ENCODE measurements at regions not wholly inside any gene's neighbourhood (a gene's known extent, or its start where the extent isn't known, plus 50 kb on each side); places are given as distances from the start of the nearest gene placed in this dataset.

DNA sequence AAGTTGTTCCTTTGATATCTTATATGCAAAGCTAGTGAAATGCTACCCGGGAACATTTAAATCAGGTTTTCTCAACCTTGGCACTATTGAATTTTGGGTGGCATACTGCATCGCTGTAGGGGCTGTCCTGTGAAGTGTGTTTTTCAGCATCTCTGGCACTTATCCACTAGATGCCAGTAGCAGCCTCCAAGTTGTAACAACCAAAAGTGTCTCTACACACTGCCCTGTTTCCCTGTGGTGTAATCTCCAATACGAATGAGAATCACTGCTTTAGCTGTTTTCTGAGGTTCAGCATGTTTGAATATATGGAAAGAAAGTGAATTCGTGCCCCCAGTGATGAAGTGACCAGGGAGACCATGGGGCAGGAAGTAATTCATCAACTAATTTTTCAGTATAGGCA lies 551.6 kb upstream of the PRKX start:
- CTCF ChIA-PET = no interaction called here
- Mint-ChIP-seq H3K4me1 (ENCODE audit: low read depth) (no peaks in the 10 kb centered on the region), H3K36me3 (ENCODE audit: low read depth) (no peaks in the 10 kb centered on the region), H3K9me3 (no peaks in the 10 kb centered on the region), H3K27ac (no peak overlapping the region), H3K4me3 (no peak overlapping the region), H3K27me3 (ENCODE audit: low read depth) (no peaks in the 10 kb centered on the region)
- DNase-seq = no peak
- intact Hi-C loops (cut with micrococcal nuclease) = no loop called here

DNA sequence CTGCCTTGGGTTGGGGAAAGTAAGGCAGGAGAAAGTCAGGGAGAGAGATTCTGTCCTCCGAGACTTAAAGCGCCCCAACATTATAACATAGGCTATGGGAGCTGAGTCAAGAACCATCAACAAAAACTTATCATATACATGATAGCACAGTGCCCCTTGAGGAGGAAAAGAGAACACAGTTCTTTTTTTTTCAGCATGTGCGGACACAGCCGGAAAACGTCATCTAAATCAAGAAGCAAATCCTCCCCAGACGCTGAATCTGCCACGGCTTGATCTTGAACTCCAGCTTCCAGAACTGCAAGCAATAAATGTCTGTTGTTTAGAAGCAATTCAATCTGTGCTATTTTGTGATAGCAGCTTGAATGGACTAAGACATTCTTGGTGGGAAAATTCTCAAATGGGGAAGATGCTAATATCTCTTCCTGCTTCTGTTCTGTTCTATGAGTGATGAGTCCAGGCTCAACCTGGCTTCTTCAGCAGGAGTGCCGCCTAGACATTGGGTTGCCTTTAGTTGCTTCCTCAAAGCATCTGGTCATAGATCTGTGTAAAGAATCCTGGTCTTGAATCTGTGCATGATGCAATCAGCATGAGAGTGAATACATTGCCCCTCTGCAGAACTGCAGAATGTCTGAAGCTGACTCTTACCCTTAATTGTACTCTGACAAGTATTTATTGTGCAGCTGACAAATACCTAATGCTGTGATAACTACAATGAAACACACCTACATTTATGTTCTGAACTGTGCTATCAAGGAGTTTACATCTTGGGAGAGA lies 549.8 kb upstream of the PRKX start:
- peak; percentile 4 for DNase-seq
- Mint-ChIP-seq H3K36me3 (ENCODE audit: low read depth) (no peaks in the 10 kb centered on the region), H3K4me1 (ENCODE audit: low read depth) (no peaks in the 10 kb centered on the region), H3K4me3 (no peak overlapping the region), H3K27me3 (ENCODE audit: low read depth) (no peaks in the 10 kb centered on the region), H3K27ac (no peak overlapping the region), H3K9me3 (no peaks in the 10 kb centered on the region)
- CTCF ChIA-PET = no interaction called here
- intact Hi-C loops (cut with micrococcal nuclease) = no loop called here

DNA sequence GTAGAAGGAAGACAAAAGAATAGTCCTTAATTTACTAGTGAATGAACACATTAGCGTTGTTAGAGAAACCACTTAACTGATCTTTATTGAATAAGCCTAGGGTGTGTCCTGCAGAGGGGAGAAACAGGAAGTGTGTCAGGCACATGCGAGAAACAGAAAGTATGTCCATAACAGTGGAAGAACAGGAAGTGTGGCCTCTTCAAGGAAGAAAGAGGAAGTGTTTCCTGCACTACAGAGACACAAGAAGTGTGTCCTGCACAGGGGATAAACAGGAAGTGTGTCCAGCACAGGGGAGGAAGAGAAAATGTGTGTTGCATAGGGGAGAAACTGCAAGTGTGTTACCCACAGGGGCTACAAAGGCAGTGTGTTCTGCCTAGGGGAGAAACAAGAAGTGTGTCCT lies 539.6 kb upstream of the PRKX start:
- intact Hi-C loops (cut with micrococcal nuclease) = no loop called here
- Mint-ChIP-seq H3K9me3 (no peaks in the 10 kb centered on the region), H3K4me1 (ENCODE audit: low read depth) (peaks cover 6% of the 10 kb centered on the region), H3K27me3 (ENCODE audit: low read depth) (no peaks in the 10 kb centered on the region), H3K4me3 (no peak overlapping the region), H3K36me3 (ENCODE audit: low read depth) (no peaks in the 10 kb centered on the region), H3K27ac (peak overlapping the region; percentile 6)
- no peak for DNase-seq
- CTCF ChIA-PET = no interaction called here

DNA sequence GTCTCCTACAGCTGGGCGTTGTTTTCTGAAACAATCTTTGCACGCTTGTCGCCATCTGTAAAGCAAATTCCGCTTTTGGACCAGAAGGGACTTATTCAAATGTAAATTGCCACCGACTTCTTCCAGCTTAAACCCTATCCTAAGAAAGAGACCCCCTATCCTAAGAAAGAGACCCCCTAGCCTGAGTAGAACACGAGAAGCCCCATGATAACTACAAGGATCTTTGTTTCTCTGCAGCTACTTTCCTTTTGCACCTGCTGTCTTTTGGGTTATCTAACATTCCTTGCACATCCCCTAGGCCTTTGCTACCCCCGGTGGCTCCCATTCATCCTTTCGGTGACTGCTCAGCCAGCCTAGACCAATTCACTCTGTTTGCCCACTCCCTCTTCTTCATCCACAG lies 536.0 kb upstream of the PRKX start:
- no peaks in the 10 kb centered on the region for H3K27me3 Mint-ChIP-seq (ENCODE audit: low read depth)
- intact Hi-C loops (cut with micrococcal nuclease) = no loop called here
- H3K9me3 Mint-ChIP-seq = no peaks in the 10 kb centered on the region
- CTCF ChIA-PET = no interaction called here
- no peak for DNase-seq
- peaks cover 6% of the 10 kb centered on the region for H3K4me1 Mint-ChIP-seq (ENCODE audit: low read depth)
- no peaks in the 10 kb centered on the region for H3K36me3 Mint-ChIP-seq (ENCODE audit: low read depth)
- no peak overlapping the region for H3K4me3 Mint-ChIP-seq
- no peak overlapping the region for H3K27ac Mint-ChIP-seq

DNA sequence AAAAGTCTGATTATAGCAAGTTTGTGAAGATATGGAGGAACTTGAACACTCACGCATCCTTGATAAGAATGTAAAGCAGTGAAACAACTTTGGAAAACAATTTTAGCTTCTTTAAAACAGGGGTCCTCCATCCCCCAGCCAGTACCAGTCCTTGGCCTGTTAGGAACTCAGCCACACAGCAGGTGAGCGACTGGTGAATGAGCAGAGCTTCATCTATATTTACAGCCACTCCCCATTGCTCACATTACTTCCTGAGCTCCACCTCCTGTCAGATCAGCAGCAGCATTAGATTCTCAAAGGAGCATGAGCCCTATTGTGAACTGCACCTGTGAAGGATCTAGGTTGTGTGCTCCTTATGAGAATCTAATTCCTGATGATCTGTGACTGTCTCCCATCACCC lies 530.3 kb upstream of the PRKX start:
- Mint-ChIP-seq H3K36me3 (ENCODE audit: low read depth) (no peaks in the 10 kb centered on the region), H3K27me3 (ENCODE audit: low read depth) (no peaks in the 10 kb centered on the region), H3K9me3 (peaks cover 3% of the 10 kb centered on the region), H3K4me1 (ENCODE audit: low read depth) (peaks cover 4% of the 10 kb centered on the region), H3K27ac (no peak overlapping the region), H3K4me3 (no peak overlapping the region)
- intact Hi-C loops (cut with micrococcal nuclease) = no loop called here
- CTCF ChIA-PET = no interaction called here
- no peak for DNase-seq

DNA sequence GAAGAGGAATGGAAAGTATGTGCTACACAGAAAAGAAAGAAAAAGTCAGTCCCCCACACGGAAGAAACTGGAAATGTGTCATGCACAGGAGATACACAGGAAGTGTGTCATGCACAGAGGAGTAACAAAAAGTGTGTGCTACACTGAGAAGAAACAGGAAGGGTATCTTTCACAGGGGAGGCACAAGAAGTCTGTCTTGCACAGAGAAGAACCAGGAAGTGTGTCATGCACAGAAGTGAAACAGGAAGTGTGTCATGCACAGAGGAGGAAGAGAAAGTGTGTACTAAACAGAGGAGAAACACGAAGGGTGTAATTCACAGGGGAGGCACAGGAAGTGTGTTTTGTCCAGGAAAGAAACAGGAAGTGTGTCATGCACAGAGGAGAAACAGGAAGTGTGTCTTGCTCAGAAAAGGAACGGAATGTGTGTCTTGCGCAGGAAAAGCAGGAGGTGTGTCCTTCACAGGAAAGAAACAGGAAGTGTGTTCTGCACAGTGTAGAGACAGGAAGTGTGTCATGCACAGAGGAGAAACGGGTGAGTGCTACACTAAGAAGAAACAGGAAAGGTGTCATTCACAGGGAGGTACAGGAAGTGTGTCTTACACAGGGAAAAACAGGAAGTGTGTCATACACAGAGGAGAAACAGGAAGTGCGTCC lies 527.2 kb upstream of the PRKX start:
- intact Hi-C loops (cut with micrococcal nuclease) = no loop called here
- CTCF ChIA-PET = no interaction called here
- DNase-seq = peak; percentile 6
- Mint-ChIP-seq H3K27me3 (ENCODE audit: low read depth) (no peaks in the 10 kb centered on the region), H3K27ac (no peak overlapping the region), H3K36me3 (ENCODE audit: low read depth) (no peaks in the 10 kb centered on the region), H3K9me3 (peaks cover 3% of the 10 kb centered on the region), H3K4me3 (no peak overlapping the region), H3K4me1 (ENCODE audit: low read depth) (peaks cover 4% of the 10 kb centered on the region)

DNA sequence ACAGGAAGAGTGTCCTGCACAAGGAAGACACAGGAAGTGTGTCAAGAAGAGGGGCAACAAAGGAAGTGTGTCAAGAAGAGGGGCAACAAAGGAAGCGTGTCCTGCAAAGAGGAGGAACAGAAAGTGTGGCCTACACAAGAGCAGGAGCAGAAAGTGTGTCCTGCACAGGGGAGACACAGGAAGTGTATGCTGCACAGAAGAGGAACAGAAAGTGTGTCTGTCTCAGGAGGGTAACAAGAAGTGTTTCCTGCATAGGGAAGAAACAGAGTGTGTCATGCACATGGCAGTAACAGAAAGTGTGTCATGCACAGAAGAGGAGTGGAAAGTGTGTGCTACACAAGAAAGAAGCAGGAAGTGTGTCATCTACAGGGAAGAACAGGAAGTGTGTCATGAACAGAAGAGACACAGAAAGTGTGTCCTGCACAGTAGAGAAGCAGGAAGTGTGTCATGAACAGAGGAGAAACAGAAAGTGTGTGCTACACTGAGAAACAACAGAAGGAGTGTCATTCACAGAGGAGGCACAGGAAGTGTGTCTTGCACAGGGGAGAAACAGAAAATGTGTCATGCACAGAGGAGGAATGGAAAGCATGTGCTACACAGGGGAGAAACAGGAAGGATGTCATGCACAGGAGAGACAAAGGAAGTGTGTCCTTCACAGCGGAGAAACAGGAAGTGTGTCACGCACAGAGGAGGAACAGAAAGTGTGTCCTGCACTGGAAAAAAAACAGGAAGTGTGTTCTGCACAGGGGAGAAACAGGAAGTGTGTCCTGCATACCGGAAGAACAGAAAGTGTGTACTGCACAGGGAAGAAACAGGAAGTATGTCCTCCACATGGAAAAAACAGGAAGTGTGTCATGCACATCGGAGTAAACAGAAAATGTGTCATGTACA lies 526.4 kb upstream of the PRKX start:
- intact Hi-C loops (cut with micrococcal nuclease) = no loop called here
- no peaks in the 10 kb centered on the region for H3K27me3 Mint-ChIP-seq (ENCODE audit: low read depth)
- no peak for DNase-seq
- H3K36me3 Mint-ChIP-seq (ENCODE audit: low read depth) = no peaks in the 10 kb centered on the region
- peaks cover 3% of the 10 kb centered on the region for H3K9me3 Mint-ChIP-seq
- no peak overlapping the region for H3K27ac Mint-ChIP-seq
- H3K4me1 Mint-ChIP-seq (ENCODE audit: low read depth) = peaks cover 4% of the 10 kb centered on the region
- H3K4me3 Mint-ChIP-seq = no peak overlapping the region
- CTCF ChIA-PET = no interaction called here

DNA sequence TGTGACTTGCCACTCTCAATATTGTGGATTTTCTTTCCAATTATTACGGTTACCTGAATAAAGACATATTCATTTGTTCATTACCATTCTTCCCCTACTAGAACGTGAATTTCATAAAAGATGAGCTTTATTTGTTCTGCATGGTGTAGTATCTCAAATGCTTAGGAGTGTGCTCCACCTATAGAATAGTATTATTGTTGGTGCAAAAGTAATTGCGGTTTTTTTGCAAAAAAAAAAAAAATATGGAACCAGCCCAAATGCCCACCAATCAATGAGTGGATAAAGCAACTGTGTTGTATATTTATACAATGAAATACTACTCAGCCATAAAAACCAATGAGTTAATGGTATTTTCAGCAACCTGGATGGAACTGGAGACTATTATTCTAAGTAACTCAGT lies 525.5 kb upstream of the PRKX start:
- no peak for DNase-seq
- CTCF ChIA-PET = no interaction called here
- no peaks in the 10 kb centered on the region for H3K27me3 Mint-ChIP-seq (ENCODE audit: low read depth)

DNA sequence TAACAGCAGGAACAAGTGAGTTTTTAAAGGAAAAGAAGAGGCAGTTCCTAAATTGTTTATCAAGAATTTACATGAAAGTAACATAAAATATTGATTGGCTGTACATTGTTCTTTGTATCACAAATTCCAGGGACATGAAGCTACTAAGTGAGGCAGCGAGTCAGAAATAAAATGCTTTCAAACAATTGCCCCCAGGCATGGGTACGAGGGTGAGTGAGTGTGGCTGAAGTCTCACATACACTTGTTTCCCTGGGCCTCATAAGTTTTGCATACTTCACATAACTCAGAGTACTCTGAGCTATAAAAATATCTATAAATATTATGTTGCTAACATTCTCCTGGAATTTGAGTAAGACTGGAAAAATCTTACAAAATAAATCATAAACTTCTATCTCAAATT lies 511.6 kb upstream of the PRKX start:
- intact Hi-C loops (cut with micrococcal nuclease) = no loop called here
- Mint-ChIP-seq H3K27ac (no peak overlapping the region), H3K4me1 (ENCODE audit: low read depth) (no peaks in the 10 kb centered on the region), H3K36me3 (ENCODE audit: low read depth) (no peaks in the 10 kb centered on the region), H3K27me3 (ENCODE audit: low read depth) (no peaks in the 10 kb centered on the region), H3K4me3 (no peak overlapping the region), H3K9me3 (peaks cover 5% of the 10 kb centered on the region)
- no peak for DNase-seq
- CTCF ChIA-PET = no interaction called here

More for the DNA sequence above, 525.5 kb upstream of the PRKX start:
- Mint-ChIP-seq H3K4me1 (ENCODE audit: low read depth) (peaks cover 4% of the 10 kb centered on the region), H3K27ac (no peak overlapping the region), H3K4me3 (no peak overlapping the region), H3K36me3 (ENCODE audit: low read depth) (no peaks in the 10 kb centered on the region), H3K9me3 (peaks cover 3% of the 10 kb centered on the region)
- intact Hi-C loops (cut with micrococcal nuclease) = no loop called here

DNA sequence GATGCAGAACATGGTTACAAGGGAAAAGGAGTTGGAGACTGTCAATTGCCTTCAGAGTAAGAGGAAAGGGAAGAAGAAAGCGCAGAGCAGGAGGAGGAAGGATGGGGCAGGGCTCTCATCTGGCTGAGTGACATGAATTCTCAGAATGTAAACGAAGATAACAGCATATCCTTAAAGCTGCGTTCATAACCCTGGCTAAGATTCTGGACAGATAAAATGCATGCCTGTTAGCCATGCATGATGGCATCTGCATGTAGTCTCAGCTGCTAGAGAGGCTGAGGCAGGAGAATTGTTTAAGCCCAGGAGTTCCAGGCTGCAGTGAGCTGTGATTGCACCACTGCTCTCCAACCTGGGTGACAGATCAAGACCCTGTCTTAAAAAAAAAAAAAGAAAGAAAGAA lies 493.5 kb upstream of the PRKX start:
- intact Hi-C loops (cut with micrococcal nuclease) = no loop called here
- Mint-ChIP-seq H3K27me3 (ENCODE audit: low read depth) (no peaks in the 10 kb centered on the region), H3K4me1 (ENCODE audit: low read depth) (no peaks in the 10 kb centered on the region), H3K9me3 (no peaks in the 10 kb centered on the region), H3K4me3 (no peak overlapping the region), H3K27ac (no peak overlapping the region), H3K36me3 (ENCODE audit: low read depth) (no peaks in the 10 kb centered on the region)
- DNase-seq = no peak
- CTCF ChIA-PET = no interaction called here

DNA sequence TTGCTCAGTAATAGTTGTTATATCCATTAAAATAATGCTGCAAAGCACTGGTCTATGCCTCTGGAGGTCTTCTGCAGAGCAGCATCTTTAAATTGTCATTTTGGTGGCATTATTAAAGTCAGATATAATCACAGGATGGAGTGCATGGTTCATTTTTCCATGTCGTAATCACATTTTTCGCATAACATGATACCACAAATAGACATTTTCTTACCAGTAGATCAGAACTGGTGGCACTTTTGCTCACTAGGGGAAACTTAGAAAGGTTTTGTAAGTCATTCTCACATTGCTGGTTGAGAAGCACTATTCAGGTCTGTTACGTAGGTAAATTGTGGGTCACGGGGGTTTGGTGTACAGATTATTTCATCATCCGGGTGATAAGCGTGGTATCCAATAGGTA lies 484.5 kb upstream of the PRKX start:
- CTCF ChIA-PET = no interaction called here
- Mint-ChIP-seq H3K4me3 (no peak overlapping the region), H3K27ac (no peak overlapping the region), H3K4me1 (ENCODE audit: low read depth) (no peaks in the 10 kb centered on the region), H3K9me3 (no peaks in the 10 kb centered on the region), H3K36me3 (ENCODE audit: low read depth) (no peaks in the 10 kb centered on the region), H3K27me3 (ENCODE audit: low read depth) (no peaks in the 10 kb centered on the region)
- intact Hi-C loops (cut with micrococcal nuclease) = no loop called here
- DNase-seq = no peak

DNA sequence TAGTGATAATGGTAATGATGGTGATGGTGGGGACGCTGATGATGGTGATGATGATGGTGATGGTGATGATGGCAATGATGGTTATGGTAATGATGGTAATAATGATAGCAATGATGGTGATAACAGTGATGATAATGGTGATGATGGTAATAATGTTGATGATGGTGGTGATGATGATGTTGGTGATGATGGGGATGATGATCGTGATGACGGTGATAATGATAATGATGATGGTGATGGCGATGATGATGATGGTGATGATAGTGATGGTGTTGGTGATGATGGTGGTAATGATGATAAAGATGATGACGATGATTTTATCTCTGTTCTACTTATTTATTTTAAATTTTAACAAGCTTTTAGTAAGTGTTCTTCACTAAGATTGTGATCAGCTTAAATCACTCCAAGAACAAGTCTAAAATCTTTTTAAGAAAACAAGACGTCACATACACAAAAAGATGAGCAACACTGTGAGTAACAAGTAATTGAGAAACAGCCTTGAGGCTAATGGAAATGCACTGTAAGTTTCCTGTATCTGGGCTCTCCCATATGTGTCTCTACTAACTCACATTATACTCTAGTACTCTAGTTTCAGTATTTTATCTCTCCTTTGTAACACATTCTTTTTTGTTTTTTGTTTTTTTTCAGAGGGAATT lies 480.2 kb upstream of the PRKX start:
- Mint-ChIP-seq H3K4me1 (ENCODE audit: low read depth) (no peaks in the 10 kb centered on the region), H3K9me3 (no peaks in the 10 kb centered on the region), H3K36me3 (ENCODE audit: low read depth) (no peaks in the 10 kb centered on the region), H3K27me3 (ENCODE audit: low read depth) (no peaks in the 10 kb centered on the region), H3K27ac (no peak overlapping the region), H3K4me3 (no peak overlapping the region)
- CTCF ChIA-PET = no interaction called here
- no peak for DNase-seq
- intact Hi-C loops (cut with micrococcal nuclease) = no loop called here
